K562 (cell line): ENCODE measurements at regions not wholly inside any gene's neighbourhood (a gene's known extent, or its start where the extent isn't known, plus 50 kb on each side); places are given as distances from the start of the nearest gene placed in this dataset.
"Not testable (repeated sequence)": the region's sequence is repeated elsewhere in the genome, so short reads cannot be mapped to it uniquely, and the experiment has no call there.

Experiments used
- ARID3B ChIP-seq: fragments of 250-450 bp; sonication (Bioruptor Pico); IDR thresholded peaks from 2 replicates; pipeline ENCODE4 v1.4.0; 2020; ENCODE audit warnings: borderline replicate concordance
- CBX3 ChIP-seq, 2 experiments: IDR thresholded peaks; 1 replicate in 1 of 2; 2 replicates in 1 of 2; pipeline ENCODE4 v1.6.1; 2012; ENCODE audit warnings: inconsistent platforms in 2 of 2, low read length in 2 of 2, borderline replicate concordance in 1 of 2, control low read depth in 1 of 2
- CEBPG ChIP-seq, 3 experiments: fragments of 200-800 bp in 1 of 3; sonication (Bioruptor generic) in 1 of 3; sonication (generic) in 1 of 3; formaldehyde crosslinking in 1 of 3; IDR thresholded peaks in 2 of 3; conservative IDR thresholded peaks in 1 of 3; 2 replicates each; pipeline versions ENCODE4 v1.6.1 to v1.8.0; 2016 to 2022; ENCODE audit warnings: missing compliant biosample characterization in 2 of 3, missing genetic modification characterization in 2 of 3, mild to moderate bottlenecking in 1 of 3, missing genetic modification reagents in 1 of 3
- CUX1 ChIP-seq: fragments of 200-800 bp; sonication (Bioruptor generic); IDR thresholded peaks from 2 replicates; pipeline ENCODE4 v1.6.1; 2016; ENCODE audit warnings: missing genetic modification characterization, missing compliant biosample characterization
- E2F4 ChIP-seq: sonication (generic); formaldehyde crosslinking; IDR thresholded peaks from 2 replicates; pipeline ENCODE4 v1.8.0; 2022; ENCODE audit warnings: mild to moderate bottlenecking, low read depth, missing genetic modification reagents
- ETS1 ChIP-seq: conservative IDR thresholded peaks from 2 replicates; pipeline ENCODE4 v1.6.1; 2011; ENCODE audit warnings: low read depth, mild to moderate bottlenecking, low read length; ENCODE audit not compliant: control insufficient read depth
- MXI1 ChIP-seq: IDR thresholded peaks from 2 replicates; pipeline ENCODE4 v1.6.1; 2011; ENCODE audit warnings: low read depth, mild to moderate bottlenecking, improper control_type of control experiment, low read length
- NFE2L1 ChIP-seq: fragments of 450-650 bp; IDR thresholded peaks from 2 replicates; pipeline ENCODE4 v1.6.1; 2016; ENCODE audit warnings: missing genetic modification characterization, low read depth, mild to moderate bottlenecking, missing compliant biosample characterization, moderate library complexity, borderline replicate concordance
- PML ChIP-seq: IDR thresholded peaks from 2 replicates; pipeline ENCODE4 v1.6.1; 2012; ENCODE audit warnings: low read length, inconsistent platforms
- REST ChIP-seq, 2 experiments: fragments of 450-650 bp; formaldehyde crosslinking in 1 of 2; IDR thresholded peaks; 2 replicates each; pipeline versions ENCODE4 v1.4.0 to v1.6.1; 2014 to 2020; ENCODE audit warnings: mild to moderate bottlenecking in 2 of 2, borderline replicate concordance in 1 of 2, low read depth in 1 of 2
- UBTF ChIP-seq, 2 experiments: IDR thresholded peaks; 2 replicates each; pipeline ENCODE4 v1.6.1; 2012; ENCODE audit warnings: improper control_type of control experiment in 2 of 2, low read depth in 2 of 2, low read length in 2 of 2, borderline replicate concordance in 1 of 2

- TF ChIP-seq MXI1; UBTF (IDR thresholded peaks at IDR 0.05; ENCODE audit: borderline replicate concordance in 1 of 2, low read depth in 2 of 2, low read length in 2 of 2); CUX1 (CRISPR knock-in tag); E2F4; PML; CBX3 (IDR thresholded peaks at IDR 0.05; ENCODE audit: borderline replicate concordance in 1 of 2, low read length in 2 of 2); CEBPG (CRISPR knock-in tag; IDR thresholded peaks at IDR 0.05); CEBPG (tag; conservative IDR thresholded peaks at IDR 0.05 in 1 of 2, IDR thresholded peaks at IDR 0.05 in 1 of 2); REST (IDR thresholded peaks at IDR 0.05; ENCODE audit: borderline replicate concordance); REST (CRISPR knock-in tag; IDR thresholded peaks at IDR 0.05; ENCODE audit: low read depth); ARID3B; NFE2L1 (tag); ETS1: not testable (repeated sequence)
Measured at GRCh38 chr17:52409222-52409621, 250.7 kb upstream of the CA10 start.
